Progenitor cell of endocrine pancreas (in vitro differentiated cells): ENCODE measurements at regions not wholly inside any gene's neighbourhood (a gene's known extent, or its start where the extent isn't known, plus 50 kb on each side); places are given as distances from the start of the nearest gene placed in this dataset.

Source experiments
- DNase-seq: peaks from one replicate; pipeline ENCODE4 v3.0.0; 2021; ENCODE audit warnings: low spot score; ENCODE audit not compliant: unreplicated experiment
- H3K27ac Mint-ChIP-seq: 2 replicates; pipeline ENCODE4 v1.8.0; 2021; ENCODE audit warnings: mild to moderate bottlenecking, moderate library complexity, mixed read lengths
- H3K27me3 Mint-ChIP-seq: 2 replicates; pipeline ENCODE4 v1.8.0; 2021; ENCODE audit warnings: mixed read lengths
- H3K36me3 Mint-ChIP-seq: 2 replicates; pipeline ENCODE4 v1.8.0; 2022; ENCODE audit warnings: mixed read lengths; ENCODE audit not compliant: insufficient read depth
- H3K4me1 Mint-ChIP-seq: 2 replicates; pipeline ENCODE4 v1.8.0; 2021; ENCODE audit warnings: low read depth, mixed read lengths
- H3K4me3 Mint-ChIP-seq: 2 replicates; pipeline ENCODE4 v1.8.0; 2021; ENCODE audit warnings: low read depth, mild to moderate bottlenecking, moderate library complexity, mixed read lengths
- H3K9me3 Mint-ChIP-seq: 2 replicates; pipeline ENCODE4 v1.8.0; 2021; ENCODE audit warnings: low read depth, mixed read lengths
- TF ChIP-seq, protein P1 (sequence below): fragments of 200-600 bp; sonication (generic); IDR thresholded peaks from one replicate; pipeline ENCODE4 v1.5.0; 2021; ENCODE audit warnings: antibody characterized with exemption, mild to moderate bottlenecking; ENCODE audit not compliant: unreplicated experiment

GRCh38 chr13:90362707-90363106 lies 984.8 kb upstream of the MIR17HG start:
- Mint-ChIP-seq H3K9me3 (peaks cover 13% of the 10 kb centered on the region), H3K36me3 (no peaks in the 10 kb centered on the region), H3K27me3 (no peaks in the 10 kb centered on the region), H3K27ac (no peak overlapping the region), H3K4me3 (no peak overlapping the region), H3K4me1 (no peaks in the 10 kb centered on the region)
- TF ChIP-seq, protein P1, sequence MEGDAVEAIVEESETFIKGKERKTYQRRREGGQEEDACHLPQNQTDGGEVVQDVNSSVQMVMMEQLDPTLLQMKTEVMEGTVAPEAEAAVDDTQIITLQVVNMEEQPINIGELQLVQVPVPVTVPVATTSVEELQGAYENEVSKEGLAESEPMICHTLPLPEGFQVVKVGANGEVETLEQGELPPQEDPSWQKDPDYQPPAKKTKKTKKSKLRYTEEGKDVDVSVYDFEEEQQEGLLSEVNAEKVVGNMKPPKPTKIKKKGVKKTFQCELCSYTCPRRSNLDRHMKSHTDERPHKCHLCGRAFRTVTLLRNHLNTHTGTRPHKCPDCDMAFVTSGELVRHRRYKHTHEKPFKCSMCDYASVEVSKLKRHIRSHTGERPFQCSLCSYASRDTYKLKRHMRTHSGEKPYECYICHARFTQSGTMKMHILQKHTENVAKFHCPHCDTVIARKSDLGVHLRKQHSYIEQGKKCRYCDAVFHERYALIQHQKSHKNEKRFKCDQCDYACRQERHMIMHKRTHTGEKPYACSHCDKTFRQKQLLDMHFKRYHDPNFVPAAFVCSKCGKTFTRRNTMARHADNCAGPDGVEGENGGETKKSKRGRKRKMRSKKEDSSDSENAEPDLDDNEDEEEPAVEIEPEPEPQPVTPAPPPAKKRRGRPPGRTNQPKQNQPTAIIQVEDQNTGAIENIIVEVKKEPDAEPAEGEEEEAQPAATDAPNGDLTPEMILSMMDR = no peak
- DNase-seq = no peak

- peaks cover 10% of the 10 kb centered on the region for H3K9me3 Mint-ChIP-seq
- no peaks in the 10 kb centered on the region for H3K4me1 Mint-ChIP-seq
- TF ChIP-seq, protein P1 = no peak
- H3K4me3 Mint-ChIP-seq = no peak overlapping the region
- no peaks in the 10 kb centered on the region for H3K36me3 Mint-ChIP-seq
- H3K27ac Mint-ChIP-seq = no peak overlapping the region
- DNase-seq = no peak
- no peaks in the 10 kb centered on the region for H3K27me3 Mint-ChIP-seq
Measured at GRCh38 chr13:90365130-90365529, 982.4 kb upstream of the MIR17HG start.

- no peaks in the 10 kb centered on the region for H3K4me1 Mint-ChIP-seq
- H3K36me3 Mint-ChIP-seq = no peaks in the 10 kb centered on the region
- TF ChIP-seq, protein P1 = no peak
- no peaks in the 10 kb centered on the region for H3K9me3 Mint-ChIP-seq
- no peaks in the 10 kb centered on the region for H3K27me3 Mint-ChIP-seq
- no peak for DNase-seq
- H3K4me3 Mint-ChIP-seq = no peak overlapping the region
- no peak overlapping the region for H3K27ac Mint-ChIP-seq
Measured at GRCh38 chr13:90374168-90374567, 973.3 kb upstream of the MIR17HG start.

- H3K36me3 Mint-ChIP-seq = no peaks in the 10 kb centered on the region
- TF ChIP-seq, protein P1 = no peak
- H3K27ac Mint-ChIP-seq = no peak overlapping the region
- H3K4me3 Mint-ChIP-seq = no peak overlapping the region
- no peaks in the 10 kb centered on the region for H3K9me3 Mint-ChIP-seq
- H3K4me1 Mint-ChIP-seq = no peaks in the 10 kb centered on the region
- no peaks in the 10 kb centered on the region for H3K27me3 Mint-ChIP-seq
- no peak for DNase-seq
Measured at GRCh38 chr13:90375851-90376250, 971.6 kb upstream of the MIR17HG start.

GRCh38 chr13:90382425-90382824 lies 965.1 kb upstream of the MIR17HG start:
- no peak overlapping the region for H3K27ac Mint-ChIP-seq
- no peaks in the 10 kb centered on the region for H3K36me3 Mint-ChIP-seq
- no peaks in the 10 kb centered on the region for H3K4me1 Mint-ChIP-seq
- TF ChIP-seq, protein P1 = no peak
- no peaks in the 10 kb centered on the region for H3K9me3 Mint-ChIP-seq
- no peaks in the 10 kb centered on the region for H3K27me3 Mint-ChIP-seq
- no peak for DNase-seq
- H3K4me3 Mint-ChIP-seq = no peak overlapping the region
